ENCODE measurements at regions not wholly inside any gene's neighbourhood (a gene's known extent, or its start where the extent isn't known, plus 50 kb on each side); places are given as distances from the start of the nearest gene placed in this dataset.

DNA sequence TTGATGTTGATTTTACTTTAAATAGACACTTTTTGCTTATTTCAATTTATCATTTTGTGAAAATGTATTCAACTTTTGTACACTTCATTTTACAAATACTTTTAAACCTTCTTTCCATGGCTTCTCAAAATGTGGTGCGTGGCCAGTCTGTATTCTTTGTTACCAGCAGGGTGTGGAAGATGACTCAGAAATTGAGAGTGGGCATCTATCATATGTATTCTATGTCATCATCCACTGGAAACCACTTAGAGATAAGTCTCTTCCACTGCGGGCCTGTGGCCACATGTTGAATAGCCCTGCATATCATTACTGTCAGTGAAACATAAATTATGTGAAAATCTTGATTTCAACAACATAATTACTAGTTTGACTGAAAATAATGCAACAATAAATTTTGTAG lies 52.6 kb upstream of the MC3R start:
- TF ChIP-seq, protein P1, sequence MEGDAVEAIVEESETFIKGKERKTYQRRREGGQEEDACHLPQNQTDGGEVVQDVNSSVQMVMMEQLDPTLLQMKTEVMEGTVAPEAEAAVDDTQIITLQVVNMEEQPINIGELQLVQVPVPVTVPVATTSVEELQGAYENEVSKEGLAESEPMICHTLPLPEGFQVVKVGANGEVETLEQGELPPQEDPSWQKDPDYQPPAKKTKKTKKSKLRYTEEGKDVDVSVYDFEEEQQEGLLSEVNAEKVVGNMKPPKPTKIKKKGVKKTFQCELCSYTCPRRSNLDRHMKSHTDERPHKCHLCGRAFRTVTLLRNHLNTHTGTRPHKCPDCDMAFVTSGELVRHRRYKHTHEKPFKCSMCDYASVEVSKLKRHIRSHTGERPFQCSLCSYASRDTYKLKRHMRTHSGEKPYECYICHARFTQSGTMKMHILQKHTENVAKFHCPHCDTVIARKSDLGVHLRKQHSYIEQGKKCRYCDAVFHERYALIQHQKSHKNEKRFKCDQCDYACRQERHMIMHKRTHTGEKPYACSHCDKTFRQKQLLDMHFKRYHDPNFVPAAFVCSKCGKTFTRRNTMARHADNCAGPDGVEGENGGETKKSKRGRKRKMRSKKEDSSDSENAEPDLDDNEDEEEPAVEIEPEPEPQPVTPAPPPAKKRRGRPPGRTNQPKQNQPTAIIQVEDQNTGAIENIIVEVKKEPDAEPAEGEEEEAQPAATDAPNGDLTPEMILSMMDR (conservative IDR thresholded peaks at IDR 0.05) = no peak
- TF ChIP-seq ZFX (IDR thresholded peaks at IDR 0.05) = no peak
